Loucy (cell line): ENCODE measurements at regions not wholly inside any gene's neighbourhood (a gene's known extent, or its start where the extent isn't known, plus 50 kb on each side); places are given as distances from the start of the nearest gene placed in this dataset.

ENCODE experiments used
- H2AFZ ChIP-seq: fragments of 200-600 bp; sonication (generic); 2 replicates; pipeline ENCODE4 v1.6.0; 2016; ENCODE audit warnings: antibody characterized with exemption, mild to moderate bottlenecking, low read length, moderate library complexity
- H3F3A ChIP-seq: fragments of 200-600 bp; 2 replicates; pipeline ENCODE4 v1.6.0; 2016; ENCODE audit warnings: antibody characterized with exemption, low read depth, mild to moderate bottlenecking
- H3K27me3 ChIP-seq: fragments of 200-600 bp; sonication (generic); 2 replicates; pipeline ENCODE4 v1.6.1; 2014; ENCODE audit warnings: low read length, mild to moderate bottlenecking; ENCODE audit not compliant: insufficient read depth, poor library complexity, severe bottlenecking
- H3K36me3 ChIP-seq: fragments of 200-600 bp; sonication (generic); 2 replicates; pipeline ENCODE4 v1.6.1; 2016; ENCODE audit warnings: low read length; ENCODE audit not compliant: insufficient read depth
- H3K4me1 ChIP-seq: fragments of 200-600 bp; sonication (generic); 2 replicates; pipeline ENCODE4 v1.5.1; 2014; ENCODE audit warnings: low read length, mild to moderate bottlenecking; ENCODE audit not compliant: insufficient read depth, poor library complexity, severe bottlenecking
- H3K4me2 ChIP-seq: fragments of 200-600 bp; sonication (generic); 2 replicates; pipeline ENCODE4 v1.6.0; 2014; ENCODE audit warnings: antibody characterized with exemption, low read length, low read depth, mild to moderate bottlenecking; ENCODE audit not compliant: poor library complexity, severe bottlenecking
- H3K4me3 ChIP-seq: fragments of 200-600 bp; sonication (generic); 2 replicates; pipeline ENCODE4 v1.5.1; 2014; ENCODE audit warnings: low read length, mild to moderate bottlenecking, mixed read lengths; ENCODE audit not compliant: poor library complexity, severe bottlenecking
- H3K79me2 ChIP-seq: fragments of 200-600 bp; sonication (generic); 2 replicates; pipeline ENCODE4 v1.6.1; 2014; ENCODE audit warnings: low read length; ENCODE audit not compliant: insufficient read depth
- H3K9ac ChIP-seq: fragments of 200-600 bp; sonication (generic); 2 replicates; pipeline ENCODE4 v1.6.0; 2014; ENCODE audit warnings: mild to moderate bottlenecking, low read depth, low read length, moderate library complexity; ENCODE audit not compliant: poor library complexity, severe bottlenecking
- H3K9me2 ChIP-seq: fragments of 200-600 bp; sonication (generic); replicated peaks from 2 replicates; pipeline ENCODE4 v1.6.1; 2016; ENCODE audit warnings: low read depth, low read length, mixed read lengths
- H3K9me3 ChIP-seq: fragments of 200-600 bp; sonication (generic); 2 replicates; pipeline ENCODE4 v1.6.1; 2014; ENCODE audit warnings: mild to moderate bottlenecking, antibody characterized with exemption, low read length, low read depth; ENCODE audit not compliant: insufficient read depth
- H4K20me1 ChIP-seq: fragments of 200-600 bp; sonication (generic); 2 replicates; pipeline ENCODE4 v1.6.0; 2014; ENCODE audit warnings: antibody characterized with exemption, low read length, mild to moderate bottlenecking; ENCODE audit not compliant: insufficient read depth, poor library complexity, severe bottlenecking
- EZH2phosphoT487 ChIP-seq: fragments of 200-600 bp; IDR thresholded peaks from 2 replicates; pipeline ENCODE4 v1.6.1; 2018; ENCODE audit warnings: antibody characterized with exemption, mild to moderate bottlenecking, moderate library complexity, borderline replicate concordance
- TF ChIP-seq, protein P1 (sequence below): fragments of 200-600 bp; sonication (generic); conservative IDR thresholded peaks from 2 replicates; pipeline ENCODE4 v1.5.1; 2014; ENCODE audit warnings: mild to moderate bottlenecking, antibody characterized with exemption, low read length

DNA sequence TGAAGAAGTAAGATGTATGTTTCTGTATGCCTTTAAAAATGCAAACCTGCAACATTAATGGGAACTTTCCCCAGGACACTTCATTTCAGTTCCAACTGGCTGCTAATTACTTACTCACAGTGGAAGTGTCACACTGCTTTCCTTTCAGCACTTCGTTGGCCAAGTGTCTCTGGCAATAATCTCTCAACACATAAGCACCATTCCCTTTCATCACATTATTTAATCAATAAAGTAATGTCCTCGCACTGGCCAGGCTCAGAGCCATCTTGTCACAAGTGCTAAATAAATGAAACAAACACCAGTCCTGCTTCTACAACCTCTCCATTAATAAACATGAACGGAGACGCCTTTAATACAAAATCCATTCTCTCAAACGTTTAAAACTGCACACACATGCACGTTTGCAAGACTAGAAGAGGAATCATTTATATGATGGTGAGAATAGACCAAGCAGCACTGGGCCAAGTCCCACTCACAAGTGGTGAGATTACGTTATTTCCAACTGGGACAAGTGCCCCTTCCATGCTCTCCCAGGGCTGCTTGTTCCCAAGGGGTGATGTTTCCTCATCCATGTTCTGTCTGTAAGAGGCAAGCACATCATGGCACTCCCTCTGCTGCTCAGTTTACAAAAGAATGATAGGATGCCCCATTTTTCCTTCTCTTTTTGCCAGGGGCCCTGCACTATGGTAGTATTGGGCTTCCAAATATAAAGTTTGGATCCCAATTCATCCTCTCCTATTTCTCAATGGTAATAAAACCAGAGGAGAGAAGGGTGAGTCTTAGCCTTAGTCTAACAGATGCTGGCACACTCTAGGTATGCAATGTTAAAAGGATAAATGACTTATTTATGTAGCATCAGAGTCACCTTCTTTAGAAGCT is 56.8 kb upstream of the ETAA1 start:
- Histone ChIP-seq H3K4me3 (no peak overlapping the region), H3K9me2 (no peaks in the 10 kb centered on the region; the same call in 1 of the 2 replicates), H3K9me3 (no peaks in the 10 kb centered on the region), H3K36me3 (no peaks in the 10 kb centered on the region), H3K27me3 (no peaks in the 10 kb centered on the region), H4K20me1 (no peaks in the 10 kb centered on the region), H2AFZ (no peak overlapping the region), H3K79me2 (no peaks in the 10 kb centered on the region), H3F3A (no peaks in the 10 kb centered on the region), H3K4me1 (no peaks in the 10 kb centered on the region), H3K4me2 (no peak overlapping the region), H3K9ac (no peak overlapping the region)
- TF ChIP-seq EZH2phosphoT487: no peak
- TF ChIP-seq, protein P1, sequence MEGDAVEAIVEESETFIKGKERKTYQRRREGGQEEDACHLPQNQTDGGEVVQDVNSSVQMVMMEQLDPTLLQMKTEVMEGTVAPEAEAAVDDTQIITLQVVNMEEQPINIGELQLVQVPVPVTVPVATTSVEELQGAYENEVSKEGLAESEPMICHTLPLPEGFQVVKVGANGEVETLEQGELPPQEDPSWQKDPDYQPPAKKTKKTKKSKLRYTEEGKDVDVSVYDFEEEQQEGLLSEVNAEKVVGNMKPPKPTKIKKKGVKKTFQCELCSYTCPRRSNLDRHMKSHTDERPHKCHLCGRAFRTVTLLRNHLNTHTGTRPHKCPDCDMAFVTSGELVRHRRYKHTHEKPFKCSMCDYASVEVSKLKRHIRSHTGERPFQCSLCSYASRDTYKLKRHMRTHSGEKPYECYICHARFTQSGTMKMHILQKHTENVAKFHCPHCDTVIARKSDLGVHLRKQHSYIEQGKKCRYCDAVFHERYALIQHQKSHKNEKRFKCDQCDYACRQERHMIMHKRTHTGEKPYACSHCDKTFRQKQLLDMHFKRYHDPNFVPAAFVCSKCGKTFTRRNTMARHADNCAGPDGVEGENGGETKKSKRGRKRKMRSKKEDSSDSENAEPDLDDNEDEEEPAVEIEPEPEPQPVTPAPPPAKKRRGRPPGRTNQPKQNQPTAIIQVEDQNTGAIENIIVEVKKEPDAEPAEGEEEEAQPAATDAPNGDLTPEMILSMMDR: no peak

DNA sequence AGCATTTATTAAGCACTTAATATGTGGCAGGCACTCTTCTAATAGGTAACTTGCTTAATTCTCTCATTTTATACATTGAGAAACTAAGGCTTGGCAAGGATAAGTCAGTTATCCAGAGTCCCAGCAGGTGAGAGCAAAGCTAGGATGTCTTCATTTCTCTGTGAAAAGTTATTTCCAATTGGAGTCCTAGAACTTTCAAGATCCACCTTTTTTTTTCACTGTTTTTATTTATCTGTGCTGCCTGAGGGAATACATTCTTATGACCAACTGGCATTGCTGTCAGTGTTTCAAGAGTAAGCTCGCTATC is 56.2 kb upstream of the ETAA1 start:
- no peaks in the 10 kb centered on the region for H3K27me3 ChIP-seq
- H2AFZ ChIP-seq: no peak overlapping the region
- H3K36me3 ChIP-seq: no peaks in the 10 kb centered on the region
- H3K9ac ChIP-seq: no peak overlapping the region
- no peak overlapping the region for H3K4me2 ChIP-seq
- no peaks in the 10 kb centered on the region for H4K20me1 ChIP-seq
- H3K9me2 ChIP-seq: no peaks in the 10 kb centered on the region; the same call in 1 of the 2 replicates
- H3K79me2 ChIP-seq: no peaks in the 10 kb centered on the region
- H3K9me3 ChIP-seq: no peaks in the 10 kb centered on the region
- no peaks in the 10 kb centered on the region for H3F3A ChIP-seq
- no peaks in the 10 kb centered on the region for H3K4me1 ChIP-seq
- no peak for TF ChIP-seq EZH2phosphoT487
- TF ChIP-seq, protein P1: no peak
- no peak overlapping the region for H3K4me3 ChIP-seq

DNA sequence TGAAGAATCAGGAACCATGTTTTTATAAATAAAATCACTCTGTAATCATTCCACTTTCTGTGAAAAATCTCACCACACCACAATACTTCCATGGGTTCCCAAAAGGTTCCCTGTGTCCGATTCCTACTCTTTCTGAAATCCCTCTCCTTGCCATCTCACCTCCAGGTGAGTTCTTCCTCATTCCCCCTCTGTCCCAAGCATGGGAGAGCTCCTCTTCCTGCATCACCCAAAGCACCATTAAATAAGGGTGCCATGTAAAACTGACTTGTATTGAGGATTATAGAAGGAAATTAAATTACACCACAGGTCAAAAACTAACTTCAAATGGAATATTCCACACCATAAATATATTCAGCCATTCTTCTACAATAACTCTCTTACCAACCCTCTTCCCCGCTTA is 55.8 kb upstream of the ETAA1 start:
- no peaks in the 10 kb centered on the region for H3K36me3 ChIP-seq
- no peaks in the 10 kb centered on the region for H3F3A ChIP-seq
- H2AFZ ChIP-seq: no peak overlapping the region
- no peaks in the 10 kb centered on the region; the same call in 1 of the 2 replicates for H3K9me2 ChIP-seq
- H3K79me2 ChIP-seq: no peaks in the 10 kb centered on the region
- H4K20me1 ChIP-seq: no peaks in the 10 kb centered on the region
- no peak overlapping the region for H3K4me3 ChIP-seq
- no peaks in the 10 kb centered on the region for H3K27me3 ChIP-seq
- no peaks in the 10 kb centered on the region for H3K4me1 ChIP-seq
- H3K9ac ChIP-seq: no peak overlapping the region
- no peak overlapping the region for H3K4me2 ChIP-seq
- H3K9me3 ChIP-seq: no peaks in the 10 kb centered on the region
- TF ChIP-seq, protein P1: no peak
- TF ChIP-seq EZH2phosphoT487: no peak
